Adrenal gland (tissue), 9 donors: ENCODE measurements at regions not wholly inside any gene's neighbourhood (a gene's known extent, or its start where the extent isn't known, plus 50 kb on each side); places are given as distances from the start of the nearest gene placed in this dataset.
"Not testable (repeated sequence)": the region's sequence is repeated elsewhere in the genome, so short reads cannot be mapped to it uniquely, and the experiment has no call there.

ENCODE experiments used
- DNase-seq, 7 donors: peaks; one replicate each; pipeline ENCODE4 v3.0.0-alpha.2; 2019 to 2020
- H3K27ac ChIP-seq, 5 donors: fragments of 200-600 bp; sonication (generic) in 4 of 5; 1 replicate in 3 of 5; 2 replicates in 2 of 5; pipeline versions ENCODE4 v1.5.1 to v1.8.0; 2016 to 2020; ENCODE audit warnings: mild to moderate bottlenecking in 1 of 5
- H3K27me3 ChIP-seq: fragments of 200-600 bp; 2 replicates; pipeline ENCODE4 v1.8.0; 2021
- H3K36me3 ChIP-seq, 2 donors: fragments of 200-600 bp; replicated peaks in 1 of 2; 1 replicate in 1 of 2; 2 replicates in 1 of 2; pipeline versions ENCODE4 v1.5.1 to v1.8.0; 2018 to 2022
- H3K4me1 ChIP-seq, 2 donors: fragments of 200-600 bp; replicated peaks in 1 of 2; 1 replicate in 1 of 2; 2 replicates in 1 of 2; pipeline versions ENCODE4 v1.5.1 to v1.8.0; 2018 to 2021
- H3K4me3 ChIP-seq, 4 donors: fragments of 200-600 bp; sonication (generic) in 3 of 4; one replicate each; pipeline ENCODE4 v1.5.1; 2016 to 2018
- H3K9me3 ChIP-seq, 3 donors: fragments of 200-600 bp; sonication (generic) in 1 of 3; replicated peaks in 1 of 3; 1 replicate in 2 of 3; 2 replicates in 1 of 3; pipeline versions ENCODE4 v1.5.1 to v1.8.0; 2016 to 2021
- POLR2A ChIP-seq, 2 donors: fragments of 450-650 bp; IDR thresholded peaks; one replicate each; pipeline ENCODE4 v1.6.1; 2017; ENCODE audit warnings: antibody characterized with exemption in 2 of 2, mild to moderate bottlenecking in 2 of 2, moderate library complexity in 1 of 2
- WGBS, 4 donors: extraction: QIAGEN DNeasy Blood & Tissue Kit in 2 of 4; methylation state at CpG; one replicate each; pipeline versions ENCODE4 v1.1.5 to v1.1.7; 2013 to 2017; 5-methylcytosine and 5-hydroxymethylcytosine counted together
- intact Hi-C, 2 donors: fragments of 100-400 bp; cut with DNase I; formaldehyde crosslinking; loops; one replicate each; pipeline versions ENCODE4 v1.14.1 to v1.15.0; 2022 to 2023
- TF ChIP-seq, protein P1 (sequence below), 6 experiments: fragments of 450-650 bp in 4 of 6; fragments of 200-600 bp in 2 of 6; sonication (generic) in 1 of 6; IDR thresholded peaks; 1 replicate in 5 of 6; 2 replicates in 1 of 6; pipeline versions ENCODE4 v1.5.1 to v1.8.0; 2016 to 2021; ENCODE audit warnings: antibody characterized with exemption in 6 of 6, mild to moderate bottlenecking in 2 of 6, moderate library complexity in 1 of 6
- donor health status: healthy with polysubstance abuse.
- donor health status: Bipolar disorder and iron deficiency.
- donor health status: DM: yes; HTN: yes; CAD: no.
- donor health status: DM: no; HTN: no; CAD: no.
- donor health status: DM: no; HTN: no; CAD: no.

DNA sequence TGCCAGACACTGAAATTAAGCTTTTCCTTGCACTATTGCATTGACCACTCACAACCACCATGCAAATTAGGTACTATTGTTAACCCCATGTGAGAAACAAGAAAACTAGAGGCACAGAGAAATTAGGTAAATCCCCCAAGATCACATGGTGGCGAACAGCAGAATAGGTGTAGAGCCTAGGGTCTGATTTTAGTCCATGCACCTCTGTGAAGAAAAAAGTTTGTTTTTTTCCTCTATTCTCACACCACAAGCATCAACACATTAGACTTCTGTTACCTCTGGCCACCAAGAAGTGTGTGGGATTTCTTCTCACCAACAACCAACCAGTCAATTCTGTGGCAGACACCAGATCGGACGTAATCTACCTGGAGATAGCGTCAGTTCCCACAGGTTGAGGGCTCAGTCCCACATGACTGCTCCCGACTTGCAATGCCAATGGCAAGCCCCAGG is 391.9 kb downstream of the COG6 start:
- Histone ChIP-seq H3K27ac (no peak overlapping the region), H3K36me3 (no peaks in the 10 kb centered on the region), H3K4me3 (no peak overlapping the region), H3K27me3 (peaks cover 3% of the 10 kb centered on the region), H3K9me3 (peaks cover 0 to 5% (median 0%) of the 10 kb centered on the region in 3 donors), H3K4me1 (no peaks in the 10 kb centered on the region)
- no peak for DNase-seq
- TF ChIP-seq POLR2A (IDR thresholded peaks at IDR 0.05): no peak
- TF ChIP-seq, protein P1, sequence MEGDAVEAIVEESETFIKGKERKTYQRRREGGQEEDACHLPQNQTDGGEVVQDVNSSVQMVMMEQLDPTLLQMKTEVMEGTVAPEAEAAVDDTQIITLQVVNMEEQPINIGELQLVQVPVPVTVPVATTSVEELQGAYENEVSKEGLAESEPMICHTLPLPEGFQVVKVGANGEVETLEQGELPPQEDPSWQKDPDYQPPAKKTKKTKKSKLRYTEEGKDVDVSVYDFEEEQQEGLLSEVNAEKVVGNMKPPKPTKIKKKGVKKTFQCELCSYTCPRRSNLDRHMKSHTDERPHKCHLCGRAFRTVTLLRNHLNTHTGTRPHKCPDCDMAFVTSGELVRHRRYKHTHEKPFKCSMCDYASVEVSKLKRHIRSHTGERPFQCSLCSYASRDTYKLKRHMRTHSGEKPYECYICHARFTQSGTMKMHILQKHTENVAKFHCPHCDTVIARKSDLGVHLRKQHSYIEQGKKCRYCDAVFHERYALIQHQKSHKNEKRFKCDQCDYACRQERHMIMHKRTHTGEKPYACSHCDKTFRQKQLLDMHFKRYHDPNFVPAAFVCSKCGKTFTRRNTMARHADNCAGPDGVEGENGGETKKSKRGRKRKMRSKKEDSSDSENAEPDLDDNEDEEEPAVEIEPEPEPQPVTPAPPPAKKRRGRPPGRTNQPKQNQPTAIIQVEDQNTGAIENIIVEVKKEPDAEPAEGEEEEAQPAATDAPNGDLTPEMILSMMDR (IDR thresholded peaks at IDR 0.05): no peak
- intact Hi-C loops: no loop called here
- WGBS, 4 donors: 83 to 95% (median 92%) methylated on average over 5 of the region's 5 CpGs

DNA sequence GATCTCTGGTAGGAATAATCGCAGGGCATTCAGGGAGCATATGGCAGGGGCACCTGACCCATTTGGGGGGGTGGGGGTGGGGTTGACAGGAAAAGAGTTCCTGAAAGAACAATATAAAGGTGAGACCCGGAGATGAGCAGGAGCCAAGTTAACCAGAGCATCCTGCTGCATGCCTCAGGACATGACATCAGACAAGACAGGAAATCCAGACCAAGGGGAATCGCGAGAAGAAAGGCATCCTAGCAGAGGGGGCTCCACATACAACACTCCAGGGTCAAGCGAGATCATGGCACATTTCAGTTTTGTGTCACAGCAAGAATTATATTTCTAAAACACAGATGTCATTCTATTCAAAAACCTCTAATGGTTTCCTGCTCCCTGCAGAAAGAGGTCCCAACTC is 393.1 kb downstream of the COG6 start:
- no peak for DNase-seq
- peaks cover 3% of the 10 kb centered on the region for H3K27me3 ChIP-seq
- H3K9me3 ChIP-seq: no peaks in the 10 kb centered on the region
- H3K27ac ChIP-seq: no peak overlapping the region
- TF ChIP-seq, protein P1 (IDR thresholded peaks at IDR 0.05): no peak
- TF ChIP-seq POLR2A (IDR thresholded peaks at IDR 0.05): no peak
- H3K36me3 ChIP-seq: no peaks in the 10 kb centered on the region
- intact Hi-C loops: no loop called here
- no peak overlapping the region for H3K4me3 ChIP-seq
- no peaks in the 10 kb centered on the region for H3K4me1 ChIP-seq
- 75 to 85% (median 77%) methylated on average over 5 of the region's 5 CpGs for WGBS, 4 donors

DNA sequence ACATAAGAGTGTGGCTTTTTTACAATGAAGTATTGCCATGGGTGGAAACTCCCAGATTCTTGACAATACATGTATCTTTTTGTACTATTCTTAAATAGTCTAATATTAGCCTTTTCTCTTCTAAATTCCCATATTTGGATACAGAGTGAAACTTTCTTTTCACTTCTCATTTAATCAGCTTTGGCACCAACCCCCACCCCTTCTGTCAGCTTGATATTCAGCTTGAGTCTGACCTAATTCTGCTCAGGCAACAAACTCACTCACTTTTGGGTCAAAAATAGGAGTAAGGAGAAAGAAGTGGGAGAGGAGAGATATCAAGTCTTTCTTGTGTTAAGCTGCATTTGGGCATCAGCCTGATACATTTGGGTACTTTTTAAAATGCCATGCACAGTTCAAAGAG is 397.5 kb downstream of the COG6 start:
- H3K36me3 ChIP-seq: no peaks in the 10 kb centered on the region
- H3K4me3 ChIP-seq: no peak overlapping the region
- no peak overlapping the region for H3K27ac ChIP-seq
- H3K27me3 ChIP-seq: no peaks in the 10 kb centered on the region
- no peaks in the 10 kb centered on the region for H3K9me3 ChIP-seq
- TF ChIP-seq, protein P1 (IDR thresholded peaks at IDR 0.05): no peak
- no peak for TF ChIP-seq POLR2A (IDR thresholded peaks at IDR 0.05)
- DNase-seq: no peak
- intact Hi-C loops: no loop called here
- H3K4me1 ChIP-seq: no peaks in the 10 kb centered on the region

DNA sequence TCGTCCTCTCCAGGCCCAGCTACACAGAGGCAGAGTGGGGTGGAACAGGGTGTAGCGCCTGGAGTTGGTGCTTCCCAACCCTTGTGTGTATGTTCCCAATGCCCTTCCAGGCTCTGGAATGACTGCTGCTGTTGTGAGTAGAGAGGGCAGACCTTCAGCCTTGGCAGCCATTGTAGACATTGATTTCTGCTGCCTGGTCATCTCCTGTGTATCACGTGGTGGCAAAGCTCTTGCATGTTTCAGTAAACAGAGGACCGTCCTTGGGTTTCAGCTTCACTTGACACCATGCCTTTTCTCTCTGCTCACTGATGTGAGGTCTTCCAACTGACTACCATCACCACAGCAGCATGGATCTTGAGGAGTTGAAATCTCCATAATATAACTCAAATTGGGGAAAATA is 397.9 kb downstream of the COG6 start:
- Histone ChIP-seq H3K27me3 (no peaks in the 10 kb centered on the region), H3K9me3 (no peaks in the 10 kb centered on the region), H3K27ac (no peak overlapping the region), H3K36me3 (no peaks in the 10 kb centered on the region), H3K4me1 (no peaks in the 10 kb centered on the region), H3K4me3 (no peak overlapping the region)
- intact Hi-C loops: no loop called here
- TF ChIP-seq, protein P1 (IDR thresholded peaks at IDR 0.05): no peak
- no peak for TF ChIP-seq POLR2A (IDR thresholded peaks at IDR 0.05)
- WGBS, 4 donors: 85 to 98% (median 95%) methylated on average over 4 of the region's 4 CpGs
- DNase-seq: no peak

DNA sequence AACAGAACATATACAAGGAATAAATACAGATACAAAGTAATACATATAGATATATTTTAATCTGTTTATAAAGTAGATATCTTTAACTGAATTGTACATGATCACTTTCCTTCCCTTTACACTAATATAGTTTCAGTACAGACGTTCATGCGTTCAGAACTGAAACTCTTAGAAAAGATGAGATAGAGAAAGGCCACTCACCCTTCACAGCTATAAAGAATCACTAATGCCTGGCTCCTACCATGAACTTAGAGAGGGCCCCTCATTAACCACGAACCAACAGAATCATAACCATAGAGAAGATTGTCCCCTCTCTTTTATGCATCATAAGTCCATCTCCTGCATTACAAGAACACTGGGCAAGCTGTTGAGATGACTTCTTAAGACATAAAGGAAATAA is 399.0 kb downstream of the COG6 start:
- H3K27ac ChIP-seq, H3K4me3 ChIP-seq, H3K4me1 ChIP-seq, intact Hi-C loops, H3K36me3 ChIP-seq, DNase-seq, H3K9me3 ChIP-seq, H3K27me3 ChIP-seq: not testable (repeated sequence)
- 73 to 77% methylated on average over 2 to 3 of the region's 3 CpGs; no CpG with 5 or more reads in 2 of the 4 donors for WGBS, 4 donors
